KMS-11 (cell line): ENCODE measurements at regions not wholly inside any gene's neighbourhood (a gene's known extent, or its start where the extent isn't known, plus 50 kb on each side); places are given as distances from the start of the nearest gene placed in this dataset.

ENCODE experiments used
- H2AFZ ChIP-seq: fragments of 200-600 bp; sonication (generic); 2 replicates; pipeline ENCODE4 v1.6.1; 2016; ENCODE audit warnings: antibody characterized with exemption, mixed run types, low read depth
- H3K27ac ChIP-seq: fragments of 200-600 bp; sonication (generic); 2 replicates; pipeline ENCODE4 v1.6.1; 2016; ENCODE audit warnings: mild to moderate bottlenecking, mixed run types
- H3K27me3 ChIP-seq: fragments of 200-600 bp; sonication (generic); 2 replicates; pipeline ENCODE4 v1.6.1; 2017; ENCODE audit warnings: mild to moderate bottlenecking, low read depth, mixed run types, moderate library complexity; ENCODE audit not compliant: insufficient read depth
- H3K36me3 ChIP-seq: fragments of 200-600 bp; sonication (generic); 2 replicates; pipeline ENCODE4 v1.6.1; 2017; ENCODE audit warnings: mild to moderate bottlenecking, mixed run types; ENCODE audit not compliant: insufficient read depth
- H3K4me1 ChIP-seq: fragments of 200-600 bp; sonication (generic); 2 replicates; pipeline ENCODE4 v1.6.1; 2016; ENCODE audit warnings: mild to moderate bottlenecking, low read depth, mixed run types; ENCODE audit not compliant: poor library complexity, severe bottlenecking
- H3K4me2 ChIP-seq: fragments of 200-600 bp; sonication (generic); 2 replicates; pipeline ENCODE4 v1.7.0; 2016; ENCODE audit warnings: mild to moderate bottlenecking, mixed run types
- H3K4me3 ChIP-seq: fragments of 200-600 bp; sonication (generic); IDR thresholded peaks from 2 replicates; pipeline ENCODE4 v1.6.1; 2017; ENCODE audit warnings: low read depth, low read length, mixed read lengths; ENCODE audit not compliant: insufficient read depth
- H3K79me2 ChIP-seq: fragments of 200-600 bp; sonication (generic); 2 replicates; pipeline ENCODE4 v1.6.1; 2016; ENCODE audit warnings: low read depth, mixed run types; ENCODE audit not compliant: insufficient read depth
- H3K9ac ChIP-seq: fragments of 200-600 bp; sonication (generic); 2 replicates; pipeline ENCODE4 v1.6.1; 2016; ENCODE audit warnings: mild to moderate bottlenecking, mixed run types
- H4K20me1 ChIP-seq: fragments of 200-600 bp; sonication (generic); 2 replicates; pipeline ENCODE4 v1.6.1; 2016; ENCODE audit warnings: mild to moderate bottlenecking, mixed run types; ENCODE audit not compliant: insufficient read depth
- TF ChIP-seq, protein P1 (sequence below): fragments of 200-600 bp; sonication (generic); conservative IDR thresholded peaks from 2 replicates; pipeline ENCODE4 v1.6.1; 2017; ENCODE audit warnings: low read depth, mild to moderate bottlenecking, antibody characterized with exemption, low read length, moderate library complexity, mixed read lengths

DNA sequence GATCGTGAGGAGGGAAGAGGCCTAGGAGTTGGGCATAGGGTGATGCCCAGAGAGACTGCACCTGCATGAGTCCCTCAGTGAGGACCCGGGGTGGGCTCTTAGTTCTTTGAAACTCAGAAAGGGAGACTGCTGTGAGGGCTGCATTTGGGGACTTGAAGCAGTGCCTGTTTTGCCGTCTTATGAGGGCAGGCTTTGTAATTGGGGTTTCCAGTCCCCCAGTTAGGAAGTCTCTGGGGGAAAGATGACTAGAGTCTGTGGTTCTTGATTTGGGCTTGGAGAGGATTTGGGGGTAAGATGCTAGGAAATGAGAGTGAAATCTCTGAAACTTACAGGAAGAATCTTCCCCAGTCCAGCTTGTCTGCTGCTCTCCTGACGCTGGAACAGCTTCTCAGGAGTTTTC is 99.6 kb downstream of the ARF6 start:
- no peak overlapping the region for H3K4me2 ChIP-seq

DNA sequence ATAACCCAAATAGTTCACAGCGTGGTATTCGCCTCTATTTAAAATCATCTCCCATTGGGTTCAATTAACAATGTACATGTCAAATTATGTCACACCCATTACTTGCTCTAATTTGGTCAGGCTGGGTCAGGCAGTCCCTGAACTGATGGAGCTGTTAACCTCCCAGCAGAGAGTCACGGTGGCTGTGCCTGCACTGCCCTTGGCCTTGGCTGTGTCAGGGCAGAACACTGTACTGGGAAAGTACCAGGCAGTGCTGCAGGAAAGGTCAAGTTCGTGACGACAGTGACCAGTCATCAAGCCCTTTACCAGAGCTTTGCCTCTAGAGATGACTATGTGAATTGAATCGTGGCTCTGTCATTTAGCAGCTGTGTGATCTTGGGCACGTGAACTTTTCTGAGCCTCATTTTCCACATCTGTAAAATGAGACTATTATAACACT is 100.0 kb downstream of the ARF6 start:
- no peak overlapping the region for H2AFZ ChIP-seq
- H3K27me3 ChIP-seq, result no peaks in the 10 kb centered on the region
- H3K4me1 ChIP-seq, result peaks cover 5% of the 10 kb centered on the region
- no peak overlapping the region for H3K9ac ChIP-seq
- H3K79me2 ChIP-seq, result no peaks in the 10 kb centered on the region
- H3K27ac ChIP-seq, result no peak overlapping the region
- H3K4me2 ChIP-seq, result no peak overlapping the region
- TF ChIP-seq, protein P1, sequence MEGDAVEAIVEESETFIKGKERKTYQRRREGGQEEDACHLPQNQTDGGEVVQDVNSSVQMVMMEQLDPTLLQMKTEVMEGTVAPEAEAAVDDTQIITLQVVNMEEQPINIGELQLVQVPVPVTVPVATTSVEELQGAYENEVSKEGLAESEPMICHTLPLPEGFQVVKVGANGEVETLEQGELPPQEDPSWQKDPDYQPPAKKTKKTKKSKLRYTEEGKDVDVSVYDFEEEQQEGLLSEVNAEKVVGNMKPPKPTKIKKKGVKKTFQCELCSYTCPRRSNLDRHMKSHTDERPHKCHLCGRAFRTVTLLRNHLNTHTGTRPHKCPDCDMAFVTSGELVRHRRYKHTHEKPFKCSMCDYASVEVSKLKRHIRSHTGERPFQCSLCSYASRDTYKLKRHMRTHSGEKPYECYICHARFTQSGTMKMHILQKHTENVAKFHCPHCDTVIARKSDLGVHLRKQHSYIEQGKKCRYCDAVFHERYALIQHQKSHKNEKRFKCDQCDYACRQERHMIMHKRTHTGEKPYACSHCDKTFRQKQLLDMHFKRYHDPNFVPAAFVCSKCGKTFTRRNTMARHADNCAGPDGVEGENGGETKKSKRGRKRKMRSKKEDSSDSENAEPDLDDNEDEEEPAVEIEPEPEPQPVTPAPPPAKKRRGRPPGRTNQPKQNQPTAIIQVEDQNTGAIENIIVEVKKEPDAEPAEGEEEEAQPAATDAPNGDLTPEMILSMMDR, result no peak
- H3K36me3 ChIP-seq, result no peaks in the 10 kb centered on the region
- H3K4me3 ChIP-seq, result no peak overlapping the region
- no peaks in the 10 kb centered on the region for H4K20me1 ChIP-seq

More for the DNA sequence above, 99.6 kb downstream of the ARF6 start:
- Histone ChIP-seq H3K9ac (no peak overlapping the region), H3K4me1 (peaks cover under 1% of the 10 kb centered on the region), H3K4me3 (no peak overlapping the region), H3K79me2 (no peaks in the 10 kb centered on the region), H3K27me3 (no peaks in the 10 kb centered on the region), H3K27ac (no peak overlapping the region), H3K36me3 (no peaks in the 10 kb centered on the region), H4K20me1 (no peaks in the 10 kb centered on the region), H2AFZ (no peak overlapping the region)
- TF ChIP-seq, protein P1, result no peak

DNA sequence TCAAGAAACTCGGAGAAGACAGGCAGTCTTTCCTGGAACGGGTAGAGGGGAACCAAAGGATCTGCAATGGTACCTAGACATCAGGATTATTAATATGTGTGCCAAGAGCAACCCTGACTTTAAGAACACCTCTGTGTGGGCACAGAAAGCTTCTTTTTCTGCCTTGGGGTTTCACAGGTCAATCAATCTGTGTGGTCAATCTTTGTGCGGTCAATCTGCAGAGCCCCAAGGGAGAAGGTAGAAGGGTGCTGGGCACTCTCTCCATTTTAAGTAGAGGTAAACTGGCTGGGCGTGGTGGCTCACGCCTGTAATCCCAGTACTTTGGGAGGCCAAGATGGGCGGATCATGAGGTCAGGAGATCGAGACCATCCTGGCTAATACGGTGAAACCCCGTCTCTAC is 100.7 kb downstream of the ARF6 start:
- no peaks in the 10 kb centered on the region for H3K79me2 ChIP-seq
- H2AFZ ChIP-seq, result no peak overlapping the region
- H3K9ac ChIP-seq, result no peak overlapping the region
- H4K20me1 ChIP-seq, result no peaks in the 10 kb centered on the region
- no peak overlapping the region for H3K27ac ChIP-seq
- no peaks in the 10 kb centered on the region for H3K27me3 ChIP-seq
- no peak overlapping the region for H3K4me3 ChIP-seq
- H3K36me3 ChIP-seq, result no peaks in the 10 kb centered on the region
- H3K4me2 ChIP-seq, result no peak overlapping the region
- TF ChIP-seq, protein P1, result no peak
- peaks cover 12% of the 10 kb centered on the region for H3K4me1 ChIP-seq

DNA sequence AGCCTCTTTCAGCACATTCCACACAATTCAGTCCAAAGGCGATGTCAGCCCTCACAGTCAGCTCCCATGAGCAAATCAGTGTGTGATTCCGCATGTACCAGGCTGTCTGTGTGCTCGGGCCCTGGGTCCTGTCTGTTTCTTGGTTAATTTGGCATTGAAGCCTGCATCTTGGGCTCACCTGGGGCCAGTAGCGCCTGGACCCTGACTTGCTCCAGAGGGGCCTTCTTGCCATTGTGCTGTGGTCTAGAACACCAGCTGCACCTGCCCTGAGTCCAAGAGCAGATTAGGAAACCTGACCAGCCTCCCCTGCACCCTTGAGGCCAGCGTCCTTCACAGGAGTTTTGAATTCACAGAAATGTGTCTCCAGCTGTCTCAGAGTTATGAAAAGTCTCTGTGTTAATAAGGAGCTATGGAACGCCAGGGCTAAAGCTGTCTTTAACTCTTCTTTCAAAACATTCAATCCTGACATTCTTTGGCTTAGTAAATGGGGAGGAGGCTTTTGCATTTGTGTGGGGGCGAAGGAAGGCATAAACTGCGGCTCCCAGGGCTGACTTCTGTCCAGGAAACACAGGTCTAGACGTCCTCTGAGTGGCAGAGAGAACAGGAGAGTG is 102.2 kb downstream of the ARF6 start:
- Histone ChIP-seq H3K4me1 (peaks cover 27% of the 10 kb centered on the region), H3K79me2 (no peaks in the 10 kb centered on the region), H4K20me1 (no peaks in the 10 kb centered on the region), H3K27ac (no peak overlapping the region), H2AFZ (no peak overlapping the region), H3K4me2 (no peak overlapping the region), H3K36me3 (no peaks in the 10 kb centered on the region), H3K27me3 (no peaks in the 10 kb centered on the region), H3K4me3 (no peak overlapping the region), H3K9ac (no peak overlapping the region)
- TF ChIP-seq, protein P1, result no peak
